ENCODE measurements at regions not wholly inside any gene's neighbourhood (a gene's known extent, or its start where the extent isn't known, plus 50 kb on each side); places are given as distances from the start of the nearest gene placed in this dataset.

GRCh38 chr13:112012016-112012704, 54.8 kb upstream of the SOX1 start:
- TF ChIP-seq CTCF (IDR thresholded peaks at IDR 0.05; ENCODE audit: low read depth, low read length), result no peak
- Histone ChIP-seq H3K4me3 (ENCODE audit: low read depth, low read length) (no peak overlapping the region), H3K27me3 (peaks cover 13% of the 10 kb centered on the region), H3K36me3 (no peaks in the 10 kb centered on the region), H3K4me1 (no peaks in the 10 kb centered on the region), H3K9me3 (no peaks in the 10 kb centered on the region)
- no peak for DNase-seq

GRCh38 chr13:112012705-112013085, 54.3 kb upstream of the SOX1 start:
- peaks cover 11% of the 10 kb centered on the region for H3K27me3 ChIP-seq
- no peaks in the 10 kb centered on the region for H3K4me1 ChIP-seq
- DNase-seq, result no peak
- no peaks in the 10 kb centered on the region for H3K9me3 ChIP-seq
- TF ChIP-seq CTCF (IDR thresholded peaks at IDR 0.05; ENCODE audit: low read depth, low read length), result no peak
- H3K36me3 ChIP-seq, result no peaks in the 10 kb centered on the region
- no peak overlapping the region for H3K4me3 ChIP-seq (ENCODE audit: low read depth, low read length)

GRCh38 chr13:112013665-112014064, 53.3 kb upstream of the SOX1 start:
- no peak for DNase-seq

GRCh38 chr13:112014857-112015256, 52.1 kb upstream of the SOX1 start:
- Histone ChIP-seq H3K4me3 (ENCODE audit: low read depth, low read length) (no peak overlapping the region), H3K9me3 (no peaks in the 10 kb centered on the region), H3K4me1 (no peaks in the 10 kb centered on the region), H3K36me3 (no peaks in the 10 kb centered on the region), H3K27me3 (no peaks in the 10 kb centered on the region; the same call in 1 of the 2 replicates)
- no peak for DNase-seq
- no peak for TF ChIP-seq CTCF (IDR thresholded peaks at IDR 0.05; ENCODE audit: low read depth, low read length)

More at GRCh38 chr13:112013665-112014064, 53.3 kb upstream of the SOX1 start:
- Histone ChIP-seq H3K36me3 (no peaks in the 10 kb centered on the region), H3K9me3 (no peaks in the 10 kb centered on the region), H3K4me1 (no peaks in the 10 kb centered on the region), H3K4me3 (ENCODE audit: low read depth, low read length) (no peak overlapping the region), H3K27me3 (peaks cover 8% of the 10 kb centered on the region)
- TF ChIP-seq CTCF (IDR thresholded peaks at IDR 0.05; ENCODE audit: low read depth, low read length), result no peak

Measured in BE2C (cell line).